HepG2 (cell line): ENCODE measurements at regions not wholly inside any gene's neighbourhood (a gene's known extent, or its start where the extent isn't known, plus 50 kb on each side); places are given as distances from the start of the nearest gene placed in this dataset.

Experiments used
- ATAC-seq: fragments of 200-7000 bp; cut with Tn5 transposase; 3 replicates; pipeline ENCODE4 v1.9.1; 2020; ENCODE audit warnings: mild to moderate bottlenecking, moderate library complexity
- BruUV-seq: library from RNA; stranded (reverse); fragments of 400-500 nt; replicated peaks from 2 replicates; lab custom pipeline; 2021; lab: Mats Ljungman, UMichigan
- CTCF ChIA-PET: fragments of 300-600 bp; formaldehyde crosslinking; extraction: SDS; loops from one replicate; lab custom pipeline; 2021; ENCODE audit warnings: low total read pairs, inconsistent platforms, low intra/inter-chr PET ratio; lab: Yijun Ruan, JAX
- POLR2A ChIA-PET: fragments of 350-600 bp; sonication (Branson Sonifier 250); formaldehyde crosslinking; loops from one replicate; lab custom pipeline; 2020; ENCODE audit warnings: antibody characterized with exemption, inconsistent platforms; lab: Yijun Ruan, JAX
- DNase-seq: peaks from one replicate; pipeline ENCODE4 v3.0.0-alpha.2; 2015; ENCODE audit warnings: low spot score
- FAIRE-seq: peaks from 3 replicates; lab custom pipeline; 2011; peaks lifted over from hg19 to GRCh38; lab: Jason Lieb, UNC
- H2AFZ ChIP-seq: one replicate; pipeline ENCODE4 v1.6.1; 2011; ENCODE audit warnings: low read length, inconsistent platforms
- H3K27ac ChIP-seq: fragments of 300-600 bp; 3 replicates; pipeline ENCODE4 v1.8.0; 2011; ENCODE audit warnings: mixed run types, mild to moderate bottlenecking, mixed read lengths, low read length, inconsistent platforms; ENCODE audit not compliant: insufficient read depth; ENCODE audit errors: extremely low read length
- H3K27me3 ChIP-seq, 2 experiments: fragments of 200-600 bp in 1 of 2; 2 replicates in 1 of 2; 3 replicates in 1 of 2; pipeline versions ENCODE4 v1.6.0 to v1.8.0; 2011; ENCODE audit warnings: low read length in 2 of 2, mild to moderate bottlenecking in 2 of 2, moderate library complexity in 2 of 2, inconsistent platforms in 1 of 2; ENCODE audit not compliant: insufficient read depth in 2 of 2, control insufficient read depth in 1 of 2
- H3K36me3 ChIP-seq, 2 experiments: fragments of 200-600 bp in 1 of 2; replicated peaks in 1 of 2; 2 replicates in 1 of 2; 3 replicates in 1 of 2; pipeline versions ENCODE4 v1.5.1 to v1.8.0; 2011; ENCODE audit warnings: low read length in 2 of 2, inconsistent platforms in 1 of 2; ENCODE audit not compliant: insufficient read depth in 2 of 2, control insufficient read depth in 1 of 2
- H3K4me1 ChIP-seq: 2 replicates; pipeline ENCODE4 v1.5.1; 2012; ENCODE audit warnings: low read length, inconsistent platforms; ENCODE audit not compliant: insufficient read depth
- H3K4me2 ChIP-seq: 2 replicates; pipeline ENCODE4 v1.6.0; 2011; ENCODE audit warnings: low read depth, low read length, inconsistent platforms
- H3K4me3 ChIP-seq, 3 experiments: fragments of 200-600 bp in 1 of 3; sonication (generic), shearing (Covaris generic) in 1 of 3; replicated peaks in 1 of 3; 2 replicates each; pipeline ENCODE4 v1.5.1; 2011 to 2016; ENCODE audit warnings: low read length in 3 of 3, inconsistent platforms in 2 of 3, low read depth in 2 of 3, mild to moderate bottlenecking in 2 of 3, control low read depth in 1 of 3, mixed read lengths in 1 of 3; ENCODE audit not compliant: insufficient read depth in 1 of 3
- H3K79me2 ChIP-seq: one replicate; pipeline ENCODE4 v1.6.1; 2011; ENCODE audit warnings: low read length, inconsistent platforms; ENCODE audit not compliant: insufficient read depth
- H3K9ac ChIP-seq: 2 replicates; pipeline ENCODE4 v1.6.0; 2011; ENCODE audit warnings: mild to moderate bottlenecking, low read depth, low read length, inconsistent platforms; ENCODE audit not compliant: insufficient read depth
- H3K9me3 ChIP-seq: 2 replicates; pipeline ENCODE4 v1.5.1; 2012; ENCODE audit warnings: mild to moderate bottlenecking, low read length
- H4K20me1 ChIP-seq: 2 replicates; pipeline ENCODE4 v1.6.0; 2011; ENCODE audit warnings: inconsistent platforms, mild to moderate bottlenecking, low read length, moderate library complexity; ENCODE audit not compliant: insufficient read depth
- MAF1 ChIP-seq: sonication (generic); formaldehyde crosslinking; IDR thresholded peaks from 2 replicates; pipeline ENCODE4 v1.5.0; 2020; ENCODE audit warnings: missing genetic modification reagents, borderline replicate concordance
- MIXL1 ChIP-seq: IDR thresholded peaks from 2 replicates; pipeline ENCODE4 v1.6.1; 2016
- NCOA2 ChIP-seq: sonication (generic); formaldehyde crosslinking; IDR thresholded peaks from 2 replicates; pipeline ENCODE4 v1.8.0; 2022; ENCODE audit warnings: inconsistent platforms
- PAF1 ChIP-seq: IDR thresholded peaks from 2 replicates; pipeline ENCODE4 v1.6.1; 2016; ENCODE audit warnings: missing genetic modification reagents, missing compliant biosample characterization
- PLSCR1 ChIP-seq: sonication (generic); formaldehyde crosslinking; IDR thresholded peaks from 2 replicates; pipeline ENCODE4 v1.5.0; 2020; ENCODE audit warnings: missing genetic modification reagents, mild to moderate bottlenecking, borderline replicate concordance
- POGK ChIP-seq: sonication (generic); formaldehyde crosslinking; conservative IDR thresholded peaks from 2 replicates; pipeline ENCODE4 v1.8.0; 2022; ENCODE audit warnings: mild to moderate bottlenecking, moderate library complexity, missing genetic modification reagents
- RAD51 ChIP-seq: fragments of 450-650 bp; IDR thresholded peaks from 2 replicates; pipeline ENCODE4 v1.6.1; 2016; ENCODE audit warnings: borderline replicate concordance
- RNF2 ChIP-seq: fragments of 450-650 bp; conservative IDR thresholded peaks from 2 replicates; pipeline ENCODE4 v1.6.1; 2016; ENCODE audit warnings: low read depth
- SATB2 ChIP-seq: sonication (generic); formaldehyde crosslinking; IDR thresholded peaks from 2 replicates; pipeline ENCODE4 v1.5.0; 2020; ENCODE audit warnings: missing genetic modification reagents
- TBP ChIP-seq: sonication (generic); formaldehyde crosslinking; IDR thresholded peaks from 2 replicates; pipeline ENCODE4 v1.5.0; 2020; ENCODE audit warnings: missing genetic modification reagents
- ZBTB42 ChIP-seq: sonication (generic); formaldehyde crosslinking; IDR thresholded peaks from 2 replicates; pipeline ENCODE4 v1.5.0; 2020; ENCODE audit warnings: mild to moderate bottlenecking, missing genetic modification reagents
- ZBTB7A ChIP-seq: sonication (generic); formaldehyde crosslinking; IDR thresholded peaks from 2 replicates; pipeline ENCODE4 v1.8.0; 2022; ENCODE audit warnings: mild to moderate bottlenecking, missing genetic modification reagents
- ZNF136 ChIP-seq: sonication (generic); formaldehyde crosslinking; IDR thresholded peaks from 2 replicates; pipeline ENCODE4 v1.8.1; 2022; ENCODE audit warnings: low read depth, mild to moderate bottlenecking, moderate library complexity, missing genetic modification reagents
- ZNF44 ChIP-seq: sonication (generic); formaldehyde crosslinking; IDR thresholded peaks from 2 replicates; pipeline ENCODE4 v1.5.1; 2020; ENCODE audit warnings: mild to moderate bottlenecking, missing genetic modification reagents
- WGBS: methylation state at CpG from one replicate; pipeline ENCODE4 v1.1.6; 2017; ENCODE audit warnings: low lambda C conversion rate; 5-methylcytosine and 5-hydroxymethylcytosine counted together
- in situ Hi-C: cut with HindIII; loops from 2 replicates; pipeline ENCODE4 v1.10.0; 2017; ENCODE audit warnings: low pct_unique_long_range_greater_than_20kb; ENCODE audit not compliant: extremely low pct_ligation_motif_present
- intact Hi-C: fragments of 100-400 bp; cut with micrococcal nuclease; formaldehyde crosslinking; loops from one replicate; pipeline ENCODE4 v1.10.0; 2022; ENCODE audit not compliant: unreplicated experiment
- TF ChIP-seq, protein P1 (sequence below): sonication (generic); formaldehyde crosslinking; IDR thresholded peaks from 2 replicates; pipeline ENCODE4 v1.8.0; 2022; ENCODE audit warnings: mild to moderate bottlenecking, missing genetic modification reagents, moderate library complexity
- TF ChIP-seq, protein P2 (sequence below): sonication (generic); formaldehyde crosslinking; IDR thresholded peaks from 2 replicates; pipeline ENCODE4 v1.4.0; 2020; ENCODE audit warnings: missing genetic modification reagents
- TF ChIP-seq, protein P3 (sequence below): sonication (generic); formaldehyde crosslinking; IDR thresholded peaks from 2 replicates; pipeline ENCODE4 v1.5.0; 2020; ENCODE audit warnings: missing genetic modification reagents

DNA sequence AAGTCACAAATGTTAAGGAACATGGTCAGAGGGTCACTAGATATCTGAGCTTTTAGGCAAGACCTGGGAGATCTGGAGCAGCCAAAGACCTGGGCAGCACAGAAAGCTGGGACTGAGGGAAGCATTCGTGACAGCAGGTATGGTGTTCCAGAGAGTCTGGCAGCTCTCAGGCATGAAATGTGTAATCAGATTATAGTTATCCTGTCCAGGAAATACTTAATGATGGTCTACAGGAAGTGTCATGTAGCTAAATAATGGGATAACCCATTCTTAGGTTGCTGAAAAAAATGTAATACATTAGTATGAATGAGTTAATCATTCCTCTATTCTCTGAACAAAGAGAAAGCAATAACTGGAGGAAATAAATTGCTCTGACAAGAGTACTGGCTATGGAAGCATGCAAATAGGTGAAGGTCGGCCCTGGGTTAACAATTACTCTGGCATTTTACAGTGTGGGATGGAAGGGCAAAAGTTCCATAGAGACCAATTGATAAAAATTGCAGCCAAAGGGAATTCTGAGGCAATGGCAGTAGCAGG lies 740.5 kb downstream of the CBLN4 start:
- Histone ChIP-seq H3K27me3 (no peaks in the 10 kb centered on the region), H3K36me3 (no peaks in the 10 kb centered on the region), H4K20me1 (no peaks in the 10 kb centered on the region), H3K4me2 (no peak overlapping the region), H3K9ac (no peak overlapping the region), H2AFZ (no peak overlapping the region), H3K4me1 (no peaks in the 10 kb centered on the region), H3K79me2 (no peaks in the 10 kb centered on the region), H3K9me3 (peaks cover 98% of the 10 kb centered on the region), H3K27ac (no peak overlapping the region), H3K4me3 (no peak overlapping the region)
- CTCF ChIA-PET: no interaction called here
- FAIRE-seq (no peak), DNase-seq (no peak), ATAC-seq (no peak)
- POLR2A ChIA-PET: no interaction called here
- no TSS peak for BruUV-seq
- 0% methylated on average over 2 of the region's 2 CpGs for WGBS
- intact Hi-C loops (no loop called here), in situ Hi-C loops (no loop called here)
- TF ChIP-seq TBP (CRISPR knock-in tag): no peak
- no peak for TF ChIP-seq PAF1 (CRISPR knock-in tag)
- TF ChIP-seq, protein P1, sequence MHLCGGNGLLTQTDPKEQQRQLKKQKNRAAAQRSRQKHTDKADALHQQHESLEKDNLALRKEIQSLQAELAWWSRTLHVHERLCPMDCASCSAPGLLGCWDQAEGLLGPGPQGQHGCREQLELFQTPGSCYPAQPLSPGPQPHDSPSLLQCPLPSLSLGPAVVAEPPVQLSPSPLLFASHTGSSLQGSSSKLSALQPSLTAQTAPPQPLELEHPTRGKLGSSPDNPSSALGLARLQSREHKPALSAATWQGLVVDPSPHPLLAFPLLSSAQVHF (CRISPR knock-in tag): no peak
- TF ChIP-seq, protein P2, sequence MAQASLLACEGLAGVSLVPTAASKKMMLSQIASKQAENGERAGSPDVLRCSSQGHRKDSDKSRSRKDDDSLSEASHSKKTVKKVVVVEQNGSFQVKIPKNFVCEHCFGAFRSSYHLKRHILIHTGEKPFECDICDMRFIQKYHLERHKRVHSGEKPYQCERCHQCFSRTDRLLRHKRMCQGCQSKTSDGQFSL: no peak
- no peak for TF ChIP-seq ZBTB7A (CRISPR knock-in tag)
- TF ChIP-seq SATB2: no peak

DNA sequence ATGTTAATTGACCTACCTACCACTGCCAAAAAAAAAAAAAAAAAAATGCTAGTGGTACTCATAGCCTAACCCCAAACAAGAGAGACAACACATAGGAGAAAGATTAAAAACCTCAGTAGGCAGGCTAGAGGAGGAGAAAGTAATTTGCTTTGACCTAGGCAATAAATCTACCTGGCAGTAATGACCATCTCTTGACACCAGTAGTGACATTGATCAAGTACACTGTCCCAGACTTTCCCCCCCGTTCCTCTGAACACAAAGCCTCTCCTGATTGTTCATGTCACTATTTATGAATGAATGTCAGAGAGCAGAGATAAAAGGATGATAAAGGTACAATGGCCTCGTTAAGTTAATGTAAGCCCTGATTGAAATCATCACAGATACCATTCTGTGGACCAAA lies 746.8 kb downstream of the CBLN4 start:
- H3K4me2 ChIP-seq: no peak overlapping the region
- no peaks in the 10 kb centered on the region for H3K79me2 ChIP-seq
- no peaks in the 10 kb centered on the region for H3K27me3 ChIP-seq
- CTCF ChIA-PET: no interaction called here
- no TSS peak for BruUV-seq
- intact Hi-C loops (no loop called here), in situ Hi-C loops (no loop called here)
- H2AFZ ChIP-seq: no peak overlapping the region
- POLR2A ChIA-PET: no interaction called here
- no peaks in the 10 kb centered on the region for H4K20me1 ChIP-seq
- ATAC-seq (no peak), FAIRE-seq (no peak), DNase-seq (no peak)
- peaks cover 98% of the 10 kb centered on the region for H3K9me3 ChIP-seq
- H3K36me3 ChIP-seq: no peaks in the 10 kb centered on the region
- H3K4me3 ChIP-seq: no peak overlapping the region
- H3K4me1 ChIP-seq: no peaks in the 10 kb centered on the region
- H3K27ac ChIP-seq: no peak overlapping the region
- no peak overlapping the region for H3K9ac ChIP-seq
- 1% methylated on average over 2 of the region's 2 CpGs for WGBS
- TF ChIP-seq ZNF44 (CRISPR knock-in tag) (no peak), PLSCR1 (no peak), RNF2 (no peak), MIXL1 (CRISPR knock-in tag) (no peak), MAF1 (CRISPR knock-in tag) (no peak), NCOA2 (CRISPR knock-in tag) (no peak), ZNF136 (CRISPR knock-in tag) (no peak), POGK (no peak), ZBTB42 (no peak), RAD51 (no peak)
- TF ChIP-seq, protein P3, sequence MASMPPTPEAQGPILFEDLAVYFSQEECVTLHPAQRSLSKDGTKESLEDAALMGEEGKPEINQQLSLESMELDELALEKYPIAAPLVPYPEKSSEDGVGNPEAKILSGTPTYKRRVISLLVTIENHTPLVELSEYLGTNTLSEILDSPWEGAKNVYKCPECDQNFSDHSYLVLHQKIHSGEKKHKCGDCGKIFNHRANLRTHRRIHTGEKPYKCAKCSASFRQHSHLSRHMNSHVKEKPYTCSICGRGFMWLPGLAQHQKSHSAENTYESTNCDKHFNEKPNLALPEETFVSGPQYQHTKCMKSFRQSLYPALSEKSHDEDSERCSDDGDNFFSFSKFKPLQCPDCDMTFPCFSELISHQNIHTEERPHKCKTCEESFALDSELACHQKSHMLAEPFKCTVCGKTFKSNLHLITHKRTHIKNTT (CRISPR knock-in tag): no peak
